Activated naive CD8-positive, alpha-beta T cell treated with anti-CD3 and anti-CD28 coated beads, Interleukin-2, amount 10 ng/mL, durations not matched to agents 7 days and 5 days (primary cell): ENCODE measurements at regions not wholly inside any gene's neighbourhood (a gene's known extent, or its start where the extent isn't known, plus 50 kb on each side); places are given as distances from the start of the nearest gene placed in this dataset.

Experiments
- ATAC-seq: fragments of 150-1000 bp; cut with Tn5 transposase; one replicate; pipeline ENCODE4 v1.10.0; 2021; ENCODE audit warnings: low read depth, moderate library complexity
- POLR2A ChIA-PET: fragments of 350-600 bp; sonication (Branson Sonifier 250); formaldehyde crosslinking; loops from one replicate; lab custom pipeline; 2021; ENCODE audit warnings: antibody characterized with exemption; lab: Charles Lee
- DNase-seq: peaks from one replicate; pipeline ENCODE4 v3.0.0; 2021
- H3K27ac Mint-ChIP-seq: one replicate; pipeline ENCODE4 v1.8.0; 2022; ENCODE audit warnings: mild to moderate bottlenecking, mixed read lengths
- H3K27me3 Mint-ChIP-seq: one replicate; pipeline ENCODE4 v1.8.0; 2022; ENCODE audit warnings: mild to moderate bottlenecking, moderate library complexity, mixed read lengths
- H3K36me3 Mint-ChIP-seq: one replicate; pipeline ENCODE4 v1.8.0; 2021; ENCODE audit warnings: mild to moderate bottlenecking, mixed read lengths
- H3K4me1 Mint-ChIP-seq: one replicate; pipeline ENCODE4 v1.8.0; 2021; ENCODE audit warnings: mixed read lengths
- H3K4me3 Mint-ChIP-seq: one replicate; pipeline ENCODE4 v1.8.0; 2022; ENCODE audit warnings: mild to moderate bottlenecking, moderate library complexity, mixed read lengths
- H3K9me3 Mint-ChIP-seq: one replicate; pipeline ENCODE4 v1.8.0; 2021; ENCODE audit warnings: mixed read lengths

DNA sequence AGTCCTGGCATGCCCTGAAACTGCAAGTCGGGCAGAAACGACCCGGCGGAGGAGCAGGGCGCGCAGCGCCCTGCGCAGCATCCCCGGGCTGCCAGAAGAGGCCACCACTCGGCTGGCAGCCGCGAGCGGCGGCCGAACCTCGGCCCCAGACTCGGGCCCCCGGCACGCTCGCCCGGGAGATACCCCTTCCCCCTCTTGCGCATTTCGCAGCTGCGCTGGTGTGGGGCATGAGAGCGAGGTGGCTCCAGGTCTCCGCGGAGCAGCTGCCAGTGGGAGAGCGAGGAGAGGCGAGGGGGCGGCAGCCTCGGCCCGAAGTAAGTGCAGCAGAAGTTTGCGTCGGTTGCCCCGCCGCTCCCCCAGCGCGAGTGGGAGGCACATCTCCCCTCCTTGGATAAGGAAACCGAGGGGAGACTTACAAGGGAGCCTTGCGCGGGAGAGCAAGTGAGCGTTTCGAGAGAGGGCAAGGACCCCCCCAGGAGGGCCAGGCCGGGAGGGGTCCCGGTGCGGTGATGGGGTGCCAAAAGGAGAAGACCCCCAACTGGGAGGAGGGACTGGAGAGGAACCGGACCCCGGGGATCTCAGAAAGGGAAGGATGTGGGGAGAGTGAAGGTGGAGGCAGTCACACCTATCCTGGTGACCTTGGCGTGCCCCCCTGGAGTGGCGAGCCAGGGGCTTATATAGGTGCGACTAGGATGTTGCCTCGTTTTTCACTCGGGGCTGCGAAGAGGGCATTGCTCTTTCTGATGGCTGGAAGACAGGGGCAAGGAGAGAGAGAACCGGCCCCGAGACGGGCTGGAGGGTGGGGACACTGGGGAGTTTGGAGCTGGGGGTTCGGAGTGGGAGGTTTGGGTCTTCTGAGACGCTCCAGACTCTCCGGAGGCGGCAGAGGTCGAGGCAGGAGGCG is 256.3 kb downstream of the OTUD1 start:
- DNase-seq (no peak), ATAC-seq (peak; percentile 14)
- POLR2A ChIA-PET = no interaction called here
- peaks cover 56% of the 10 kb centered on the region for H3K27me3 Mint-ChIP-seq
- no peaks in the 10 kb centered on the region for H3K36me3 Mint-ChIP-seq
- H3K4me1 Mint-ChIP-seq = peaks cover 3% of the 10 kb centered on the region
- H3K9me3 Mint-ChIP-seq = no peaks in the 10 kb centered on the region
- H3K4me3 Mint-ChIP-seq = peak overlapping the region; percentile 50
- H3K27ac Mint-ChIP-seq = no peak overlapping the region

GRCh38 chr10:23695825-23696420 is 257.0 kb downstream of the OTUD1 start:
- DNase-seq (no peak), ATAC-seq (no peak)
- Mint-ChIP-seq H3K4me1 (peaks cover 6% of the 10 kb centered on the region), H3K36me3 (no peaks in the 10 kb centered on the region), H3K27me3 (peaks cover 53% of the 10 kb centered on the region), H3K27ac (no peak overlapping the region), H3K9me3 (no peaks in the 10 kb centered on the region), H3K4me3 (peak overlapping the region; percentile 50)
- POLR2A ChIA-PET = no interaction called here

- Mint-ChIP-seq H3K27me3 (peaks cover 53% of the 10 kb centered on the region), H3K4me1 (peaks cover 6% of the 10 kb centered on the region), H3K4me3 (no peak overlapping the region), H3K36me3 (no peaks in the 10 kb centered on the region), H3K9me3 (no peaks in the 10 kb centered on the region), H3K27ac (no peak overlapping the region)
- DNase-seq (no peak), ATAC-seq (no peak)
- POLR2A ChIA-PET = no interaction called here
Observed at GRCh38 chr10:23696476-23696875, 257.6 kb downstream of the OTUD1 start.

GRCh38 chr10:23702977-23703414 is 264.1 kb downstream of the OTUD1 start:
- ATAC-seq = peak; percentile 92

DNA sequence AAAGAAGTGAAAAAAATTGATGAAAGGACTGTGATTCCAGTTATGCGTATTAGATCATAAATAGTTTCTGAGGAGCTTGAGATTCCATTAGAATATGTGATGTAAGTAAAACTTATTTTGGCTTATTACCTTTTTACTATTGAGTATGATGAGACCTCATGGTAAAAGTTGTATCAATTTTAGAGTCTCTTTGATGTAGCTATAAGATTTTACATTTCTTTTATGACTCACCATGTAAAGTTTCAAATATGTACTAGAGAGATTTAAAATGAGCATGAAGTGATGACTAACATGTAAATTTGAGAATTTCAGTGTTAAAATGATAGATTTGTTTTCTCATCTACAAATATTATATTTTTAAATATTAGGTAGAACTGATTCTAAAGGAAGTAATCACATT is 276.5 kb downstream of the OTUD1 start:
- H3K4me3 Mint-ChIP-seq = no peak overlapping the region
- DNase-seq (no peak), ATAC-seq (no peak)
- POLR2A ChIA-PET = no interaction called here
- no peaks in the 10 kb centered on the region for H3K36me3 Mint-ChIP-seq
- H3K9me3 Mint-ChIP-seq = no peaks in the 10 kb centered on the region
- H3K4me1 Mint-ChIP-seq = no peaks in the 10 kb centered on the region
- peaks cover 10% of the 10 kb centered on the region for H3K27me3 Mint-ChIP-seq
- H3K27ac Mint-ChIP-seq = no peak overlapping the region

More at GRCh38 chr10:23702977-23703414, 264.1 kb downstream of the OTUD1 start:
- Mint-ChIP-seq H3K27me3 (peaks cover 5% of the 10 kb centered on the region), H3K4me1 (peaks cover 5% of the 10 kb centered on the region), H3K9me3 (peaks cover 1% of the 10 kb centered on the region), H3K36me3 (no peaks in the 10 kb centered on the region), H3K4me3 (peak overlapping the region; percentile 31), H3K27ac (no peak overlapping the region)
- peak; percentile 45 for DNase-seq
- POLR2A ChIA-PET = no interaction called here

DNA sequence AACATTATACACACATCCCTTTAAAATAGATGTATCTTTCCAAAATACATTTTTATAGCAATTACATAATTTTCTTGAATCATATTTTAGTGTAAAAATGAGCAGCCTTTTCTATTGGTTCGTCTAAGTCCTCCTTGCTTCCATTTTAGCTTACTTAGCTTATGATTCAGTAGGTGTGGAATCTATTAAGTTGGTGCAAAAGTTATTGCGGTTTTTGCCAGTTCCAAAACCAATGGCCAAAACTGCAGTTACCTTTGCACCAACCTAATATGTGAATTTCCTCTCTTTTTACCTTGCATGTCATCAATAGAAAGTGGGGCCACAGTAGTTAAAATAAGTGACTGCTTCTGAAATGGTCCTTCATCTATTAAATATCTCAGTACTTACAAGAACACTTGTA is 279.0 kb downstream of the OTUD1 start:
- H3K4me1 Mint-ChIP-seq = no peaks in the 10 kb centered on the region
- POLR2A ChIA-PET = no interaction called here
- H3K4me3 Mint-ChIP-seq = no peak overlapping the region
- H3K27me3 Mint-ChIP-seq = peaks cover 13% of the 10 kb centered on the region
- H3K27ac Mint-ChIP-seq = no peak overlapping the region
- DNase-seq (no peak), ATAC-seq (no peak)
- H3K36me3 Mint-ChIP-seq = no peaks in the 10 kb centered on the region
- no peaks in the 10 kb centered on the region for H3K9me3 Mint-ChIP-seq

DNA sequence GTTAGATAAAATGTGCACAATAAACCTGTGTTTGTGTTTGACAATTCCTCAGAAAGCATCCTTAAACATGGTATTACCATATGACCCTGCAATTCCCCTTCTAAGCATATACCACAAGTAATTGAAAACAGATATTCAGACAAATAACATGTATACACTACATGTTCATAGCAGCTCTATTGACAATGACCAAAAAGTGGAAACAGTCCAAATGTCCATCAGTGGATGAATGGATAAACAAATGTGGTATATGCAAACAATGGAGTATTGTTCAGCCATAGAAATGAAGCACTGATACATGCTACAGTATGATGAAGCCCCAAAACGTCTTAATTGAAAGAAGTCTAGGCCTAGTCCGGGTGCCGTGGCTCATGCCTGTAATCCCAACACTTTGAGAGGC is 280.1 kb downstream of the OTUD1 start:
- POLR2A ChIA-PET = no interaction called here
- no peak for ATAC-seq
- Mint-ChIP-seq H3K27me3 (peaks cover 12% of the 10 kb centered on the region), H3K9me3 (no peaks in the 10 kb centered on the region), H3K4me1 (no peaks in the 10 kb centered on the region), H3K27ac (no peak overlapping the region), H3K36me3 (no peaks in the 10 kb centered on the region), H3K4me3 (no peak overlapping the region)
- DNase-seq = no peak

DNA sequence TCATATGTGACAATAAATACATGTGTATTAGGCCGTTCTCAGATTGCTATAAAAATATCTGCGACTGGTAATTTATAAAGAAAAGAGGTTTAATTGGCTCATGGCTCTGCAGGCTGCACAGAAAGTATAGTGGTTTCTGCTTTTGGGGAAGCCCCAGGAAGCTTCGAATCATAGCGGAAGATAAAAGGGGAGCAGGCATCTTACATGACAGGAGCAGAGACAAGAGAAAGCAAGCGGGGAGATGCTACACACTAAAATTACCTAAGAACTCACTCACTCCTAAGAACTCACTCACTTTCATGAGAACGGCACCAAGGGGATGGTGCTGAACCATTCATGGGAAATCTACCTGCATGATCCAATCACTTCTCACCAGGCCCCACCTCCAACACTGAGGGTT is 284.9 kb downstream of the OTUD1 start:
- no peak overlapping the region for H3K4me3 Mint-ChIP-seq
- POLR2A ChIA-PET = no interaction called here
- DNase-seq = no peak
- no peaks in the 10 kb centered on the region for H3K36me3 Mint-ChIP-seq
- peaks cover 12% of the 10 kb centered on the region for H3K27me3 Mint-ChIP-seq
- ATAC-seq = no peak
- peaks cover 2% of the 10 kb centered on the region for H3K9me3 Mint-ChIP-seq
- H3K27ac Mint-ChIP-seq = no peak overlapping the region
- no peaks in the 10 kb centered on the region for H3K4me1 Mint-ChIP-seq

- ATAC-seq = no peak
- Mint-ChIP-seq H3K4me3 (no peak overlapping the region), H3K36me3 (no peaks in the 10 kb centered on the region), H3K27me3 (peaks cover 8% of the 10 kb centered on the region), H3K4me1 (no peaks in the 10 kb centered on the region), H3K27ac (no peak overlapping the region), H3K9me3 (peaks cover 4% of the 10 kb centered on the region)
- POLR2A ChIA-PET = no interaction called here
- DNase-seq = no peak
Observed at GRCh38 chr10:23725548-23725947, 286.7 kb downstream of the OTUD1 start.

GRCh38 chr10:23742368-23742767 is 303.5 kb downstream of the OTUD1 start:
- Mint-ChIP-seq H3K36me3 (no peaks in the 10 kb centered on the region), H3K9me3 (no peaks in the 10 kb centered on the region), H3K4me3 (no peak overlapping the region), H3K4me1 (no peaks in the 10 kb centered on the region), H3K27ac (peak overlapping the region; percentile 24), H3K27me3 (no peaks in the 10 kb centered on the region)
- POLR2A ChIA-PET = no interaction called here
- no peak for ATAC-seq
- no peak for DNase-seq

GRCh38 chr10:23742807-23743206 is 303.9 kb downstream of the OTUD1 start:
- ATAC-seq = no peak
- no peak overlapping the region for H3K27ac Mint-ChIP-seq

DNA sequence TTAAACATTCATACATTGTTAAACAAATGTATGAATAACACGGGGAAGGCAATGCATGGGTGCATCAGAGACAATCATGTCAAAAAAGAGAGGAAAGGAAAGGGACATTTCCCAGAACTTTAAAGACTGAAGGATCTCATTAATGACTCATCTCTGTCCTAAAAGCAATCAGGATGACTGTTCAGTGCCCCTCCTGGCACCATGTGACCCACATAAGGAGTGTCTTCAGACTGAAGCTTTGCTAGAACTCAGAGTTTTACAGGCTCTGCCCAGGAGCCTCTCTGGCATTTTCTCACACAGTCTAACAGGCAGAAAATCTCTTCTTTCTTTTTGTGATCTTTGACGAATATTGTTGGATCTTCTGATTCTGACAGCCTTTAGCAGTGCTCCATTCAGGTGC is 315.3 kb downstream of the OTUD1 start:
- POLR2A ChIA-PET = no interaction called here
- peaks cover 9% of the 10 kb centered on the region for H3K27me3 Mint-ChIP-seq
- H3K36me3 Mint-ChIP-seq = no peaks in the 10 kb centered on the region
- DNase-seq (no peak), ATAC-seq (no peak)
- no peaks in the 10 kb centered on the region for H3K4me1 Mint-ChIP-seq
- no peaks in the 10 kb centered on the region for H3K9me3 Mint-ChIP-seq
- H3K27ac Mint-ChIP-seq = no peak overlapping the region
- no peak overlapping the region for H3K4me3 Mint-ChIP-seq

More at GRCh38 chr10:23742807-23743206, 303.9 kb downstream of the OTUD1 start:
- POLR2A ChIA-PET = no interaction called here
- Mint-ChIP-seq H3K4me1 (no peaks in the 10 kb centered on the region), H3K4me3 (no peak overlapping the region), H3K36me3 (no peaks in the 10 kb centered on the region), H3K9me3 (no peaks in the 10 kb centered on the region), H3K27me3 (no peaks in the 10 kb centered on the region)
- no peak for DNase-seq

- POLR2A ChIA-PET = no interaction called here
- DNase-seq (no peak), ATAC-seq (no peak)
- peaks cover 9% of the 10 kb centered on the region for H3K27me3 Mint-ChIP-seq
- no peak overlapping the region for H3K4me3 Mint-ChIP-seq
- no peaks in the 10 kb centered on the region for H3K36me3 Mint-ChIP-seq
- no peak overlapping the region for H3K27ac Mint-ChIP-seq
- H3K4me1 Mint-ChIP-seq = no peaks in the 10 kb centered on the region
- no peaks in the 10 kb centered on the region for H3K9me3 Mint-ChIP-seq
Observed at GRCh38 chr10:23754941-23755340, 316.1 kb downstream of the OTUD1 start.

- no peak overlapping the region for H3K27ac Mint-ChIP-seq
- POLR2A ChIA-PET = no interaction called here
- peaks cover 9% of the 10 kb centered on the region for H3K27me3 Mint-ChIP-seq
- H3K4me1 Mint-ChIP-seq = no peaks in the 10 kb centered on the region
- ATAC-seq (no peak), DNase-seq (no peak)
- no peak overlapping the region for H3K4me3 Mint-ChIP-seq
- peaks cover 2% of the 10 kb centered on the region for H3K9me3 Mint-ChIP-seq
- no peaks in the 10 kb centered on the region for H3K36me3 Mint-ChIP-seq
Observed at GRCh38 chr10:23755556-23755955, 316.7 kb downstream of the OTUD1 start.
